Neural cell (in vitro differentiated cells): ENCODE measurements at regions not wholly inside any gene's neighbourhood (a gene's known extent, or its start where the extent isn't known, plus 50 kb on each side); places are given as distances from the start of the nearest gene placed in this dataset.

Experiments
- H2AFZ ChIP-seq: fragments of 200-600, 300-800 bp; sonication (generic), shearing (Covaris generic); 2 replicates; pipeline ENCODE4 v1.6.0; 2014; ENCODE audit warnings: low read depth, mild to moderate bottlenecking, antibody characterized with exemption, low read length, moderate library complexity
- H3F3A ChIP-seq: fragments of 200-600 bp; shearing (Covaris generic); 2 replicates; pipeline ENCODE4 v1.6.1; 2016; ENCODE audit warnings: mild to moderate bottlenecking, moderate library complexity, mixed read lengths, antibody characterized with exemption, low read length; ENCODE audit not compliant: insufficient read depth, poor library complexity, severe bottlenecking
- H3K27ac ChIP-seq: fragments of 200-600, 300-800 bp; sonication (generic), shearing (Covaris generic); 2 replicates; pipeline ENCODE4 v1.5.1; 2014; ENCODE audit warnings: mild to moderate bottlenecking, low read length, moderate library complexity
- H3K27me3 ChIP-seq: fragments of 300-800, 200-600 bp; sonication (generic), shearing (Covaris generic); 2 replicates; pipeline ENCODE4 v1.6.0; 2014; ENCODE audit warnings: mild to moderate bottlenecking, low read depth, low read length, moderate library complexity; ENCODE audit not compliant: insufficient read depth
- H3K36me3 ChIP-seq: fragments of 300-800, 200-600 bp; sonication (generic), shearing (Covaris generic); 2 replicates; pipeline ENCODE4 v1.5.1; 2014; ENCODE audit warnings: mild to moderate bottlenecking, antibody characterized with exemption, low read length, moderate library complexity; ENCODE audit not compliant: insufficient read depth
- H3K4me2 ChIP-seq: fragments of 300-800, 200-600 bp; sonication (generic), shearing (Covaris generic); 2 replicates; pipeline ENCODE4 v1.6.0; 2014; ENCODE audit warnings: mild to moderate bottlenecking, low read length
- H3K4me3 ChIP-seq: fragments of 300-800, 200-600 bp; sonication (generic), shearing (Covaris generic); 2 replicates; pipeline ENCODE4 v1.5.1; 2014; ENCODE audit warnings: mild to moderate bottlenecking, low read length, moderate library complexity
- H3K79me2 ChIP-seq: fragments of 200-600 bp; shearing (Covaris generic); replicated peaks from 2 replicates; pipeline ENCODE4 v1.6.0; 2014; ENCODE audit warnings: mild to moderate bottlenecking, low read length, moderate library complexity; ENCODE audit not compliant: insufficient read depth
- H3K9ac ChIP-seq: fragments of 300-800, 200-600 bp; sonication (generic), shearing (Covaris generic); 2 replicates; pipeline ENCODE4 v1.6.1; 2016; ENCODE audit warnings: mild to moderate bottlenecking, low read length, mixed read lengths
- H3K9me2 ChIP-seq: fragments of 200-600 bp; shearing (Covaris generic); 2 replicates; pipeline ENCODE4 v1.6.1; 2016; ENCODE audit warnings: mild to moderate bottlenecking, low read length, mixed read lengths; ENCODE audit not compliant: insufficient read depth
- H3K9me3 ChIP-seq: fragments of 200-600, 300-800 bp; sonication (generic), shearing (Covaris generic); 2 replicates; pipeline ENCODE4 v1.6.1; 2016; ENCODE audit warnings: mild to moderate bottlenecking, mixed run types, low read length, moderate library complexity, mixed read lengths
- H4K20me1 ChIP-seq: fragments of 200-600 bp; shearing (Covaris generic); 2 replicates; pipeline ENCODE4 v1.6.1; 2016; ENCODE audit warnings: mild to moderate bottlenecking, mixed run types; ENCODE audit not compliant: insufficient read depth
- EP300 ChIP-seq: fragments of 450-650 bp; conservative IDR thresholded peaks from 2 replicates; pipeline ENCODE4 v1.6.1; 2014; ENCODE audit warnings: antibody characterized with exemption, mild to moderate bottlenecking, moderate library complexity; ENCODE audit not compliant: poor library complexity, severe bottlenecking
- EZH2 ChIP-seq: fragments of 200-600, 300-800 bp; shearing (Covaris generic), sonication (generic); IDR thresholded peaks from 2 replicates; pipeline ENCODE4 v1.6.1; 2014; ENCODE audit warnings: antibody characterized with exemption, low read length, borderline replicate concordance, mild to moderate bottlenecking; ENCODE audit not compliant: insufficient read depth, poor library complexity, severe bottlenecking
- MXI1 ChIP-seq: fragments of 450-650 bp; conservative IDR thresholded peaks from 2 replicates; pipeline ENCODE4 v1.6.1; 2014; ENCODE audit warnings: antibody characterized with exemption, mild to moderate bottlenecking; ENCODE audit not compliant: poor library complexity, severe bottlenecking
- POLR2AphosphoS5 ChIP-seq: IDR thresholded peaks from 2 replicates; pipeline ENCODE4 v1.6.1; 2012
- RAD21 ChIP-seq: fragments of 450-650 bp; conservative IDR thresholded peaks from 2 replicates; pipeline ENCODE4 v1.6.1; 2014; ENCODE audit warnings: antibody characterized with exemption, mild to moderate bottlenecking, moderate library complexity
- REST ChIP-seq: IDR thresholded peaks from 2 replicates; pipeline ENCODE4 v1.6.1; 2012; ENCODE audit warnings: borderline replicate concordance
- SMC3 ChIP-seq: fragments of 450-650 bp; conservative IDR thresholded peaks from 2 replicates; pipeline ENCODE4 v1.6.1; 2014; ENCODE audit warnings: antibody characterized with exemption, mild to moderate bottlenecking, moderate library complexity; ENCODE audit not compliant: poor library complexity
- TAF1 ChIP-seq: IDR thresholded peaks from 2 replicates; pipeline ENCODE4 v1.6.1; 2012; ENCODE audit warnings: low read depth
- TF ChIP-seq, protein P1 (sequence below): fragments of 450-650 bp; IDR thresholded peaks from 2 replicates; pipeline ENCODE4 v1.5.1; 2014; ENCODE audit warnings: antibody characterized with exemption, mild to moderate bottlenecking, moderate library complexity; ENCODE audit not compliant: poor library complexity, severe bottlenecking

DNA sequence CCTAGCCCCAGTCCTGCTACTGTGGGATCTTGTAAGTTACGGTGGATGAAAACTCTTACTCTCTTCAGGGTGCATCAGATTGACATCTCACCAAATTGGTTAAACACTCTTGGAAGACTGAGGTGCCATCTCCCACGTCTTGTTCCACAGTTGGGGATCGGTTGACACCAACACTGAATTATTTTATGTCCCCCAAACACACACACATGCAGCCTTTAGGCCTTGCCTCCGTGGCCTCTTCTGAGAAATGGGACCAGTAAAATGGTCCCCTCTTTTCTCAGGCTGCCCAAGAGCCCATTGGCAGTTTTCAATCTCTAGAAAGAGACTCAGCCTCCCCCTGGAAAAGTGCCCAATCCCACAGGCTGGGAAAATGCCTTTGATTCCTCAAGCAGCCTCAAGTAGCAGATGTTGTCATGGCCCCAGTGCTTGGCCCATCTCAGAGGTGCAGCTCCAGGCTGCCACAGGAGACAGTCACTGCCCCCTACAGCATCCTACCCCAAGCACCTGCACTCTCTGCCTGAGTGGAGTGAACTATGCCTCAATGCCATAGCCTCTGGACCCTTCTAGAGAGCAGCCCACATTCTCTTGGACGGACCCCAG, 163.9 kb downstream of the ANKRD60 start:
- no peak overlapping the region for H3K4me2 ChIP-seq
- no peaks in the 10 kb centered on the region for H3K9me2 ChIP-seq
- H3F3A ChIP-seq = no peaks in the 10 kb centered on the region
- no peak overlapping the region for H2AFZ ChIP-seq
- H3K27ac ChIP-seq = no peak overlapping the region
- H3K79me2 ChIP-seq = no peaks in the 10 kb centered on the region
- peaks cover 6% of the 10 kb centered on the region for H3K9me3 ChIP-seq
- no peaks in the 10 kb centered on the region for H4K20me1 ChIP-seq
- H3K36me3 ChIP-seq = no peaks in the 10 kb centered on the region
- TF ChIP-seq TAF1 (no peak), EZH2 (no peak), POLR2AphosphoS5 (no peak), RAD21 (no peak), REST (no peak), SMC3 (no peak), MXI1 (no peak), EP300 (no peak)
- TF ChIP-seq, protein P1, sequence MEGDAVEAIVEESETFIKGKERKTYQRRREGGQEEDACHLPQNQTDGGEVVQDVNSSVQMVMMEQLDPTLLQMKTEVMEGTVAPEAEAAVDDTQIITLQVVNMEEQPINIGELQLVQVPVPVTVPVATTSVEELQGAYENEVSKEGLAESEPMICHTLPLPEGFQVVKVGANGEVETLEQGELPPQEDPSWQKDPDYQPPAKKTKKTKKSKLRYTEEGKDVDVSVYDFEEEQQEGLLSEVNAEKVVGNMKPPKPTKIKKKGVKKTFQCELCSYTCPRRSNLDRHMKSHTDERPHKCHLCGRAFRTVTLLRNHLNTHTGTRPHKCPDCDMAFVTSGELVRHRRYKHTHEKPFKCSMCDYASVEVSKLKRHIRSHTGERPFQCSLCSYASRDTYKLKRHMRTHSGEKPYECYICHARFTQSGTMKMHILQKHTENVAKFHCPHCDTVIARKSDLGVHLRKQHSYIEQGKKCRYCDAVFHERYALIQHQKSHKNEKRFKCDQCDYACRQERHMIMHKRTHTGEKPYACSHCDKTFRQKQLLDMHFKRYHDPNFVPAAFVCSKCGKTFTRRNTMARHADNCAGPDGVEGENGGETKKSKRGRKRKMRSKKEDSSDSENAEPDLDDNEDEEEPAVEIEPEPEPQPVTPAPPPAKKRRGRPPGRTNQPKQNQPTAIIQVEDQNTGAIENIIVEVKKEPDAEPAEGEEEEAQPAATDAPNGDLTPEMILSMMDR = no peak
- H3K9ac ChIP-seq = no peak overlapping the region
- no peaks in the 10 kb centered on the region for H3K27me3 ChIP-seq
- no peak overlapping the region for H3K4me3 ChIP-seq

DNA sequence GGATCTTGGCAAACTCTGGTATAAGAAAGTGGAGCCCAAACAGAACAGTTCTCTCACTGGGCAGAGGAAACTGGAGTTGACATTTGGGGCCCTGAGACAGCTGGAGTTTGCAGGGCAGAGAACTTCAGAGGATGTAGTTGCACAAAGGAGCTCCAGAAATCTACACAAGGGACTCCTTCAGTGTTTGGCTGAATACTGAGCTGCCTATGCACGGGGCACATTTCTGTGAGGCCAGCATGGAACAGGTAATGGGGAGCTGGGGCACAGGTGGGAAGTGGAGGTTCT, 169.3 kb downstream of the ANKRD60 start:
- Histone ChIP-seq H4K20me1 (no peaks in the 10 kb centered on the region), H3K27me3 (no peaks in the 10 kb centered on the region), H3K9ac (no peak overlapping the region), H3F3A (no peaks in the 10 kb centered on the region), H3K79me2 (no peaks in the 10 kb centered on the region), H3K9me3 (peaks cover 6% of the 10 kb centered on the region), H3K4me3 (no peak overlapping the region), H2AFZ (no peak overlapping the region), H3K9me2 (no peaks in the 10 kb centered on the region), H3K27ac (no peak overlapping the region), H3K4me2 (no peak overlapping the region), H3K36me3 (no peaks in the 10 kb centered on the region)
- TF ChIP-seq TAF1 = no peak
- TF ChIP-seq POLR2AphosphoS5 = no peak
- TF ChIP-seq EZH2 = no peak
- TF ChIP-seq, protein P1 = no peak
- no peak for TF ChIP-seq RAD21
- TF ChIP-seq MXI1 = no peak
- no peak for TF ChIP-seq SMC3
- no peak for TF ChIP-seq REST
- TF ChIP-seq EP300 = no peak
